ENCODE measurements at regions not wholly inside any gene's neighbourhood (a gene's known extent, or its start where the extent isn't known, plus 50 kb on each side); places are given as distances from the start of the nearest gene placed in this dataset.

GRCh38 chr14:22210026-22210425 is 379.0 kb downstream of the DAD1 start:
- no peak for TF ChIP-seq POLR2A (IDR thresholded peaks at IDR 0.05; ENCODE audit: low read depth, low read length)
- TF ChIP-seq POLR2AphosphoS5 (IDR thresholded peaks at IDR 0.05; ENCODE audit: low read depth, low read length), result no peak
- TF ChIP-seq TAF1 (IDR thresholded peaks at IDR 0.05; ENCODE audit: low read depth, low read length), result no peak
